ENCODE measurements at regions not wholly inside any gene's neighbourhood (a gene's known extent, or its start where the extent isn't known, plus 50 kb on each side); places are given as distances from the start of the nearest gene placed in this dataset.
"Not testable (repeated sequence)": the region's sequence is repeated elsewhere in the genome, so short reads cannot be mapped to it uniquely, and the experiment has no call there.

- DNase-seq, result no peak
- Mint-ChIP-seq H3K27ac (no peak overlapping the region), H3K4me3 (no peak overlapping the region), H3K4me1 (ENCODE audit: low read depth) (peaks cover 13% of the 10 kb centered on the region), H3K36me3 (ENCODE audit: low read depth) (no peaks in the 10 kb centered on the region), H3K27me3 (ENCODE audit: insufficient read depth) (peaks cover 6% of the 10 kb centered on the region), H3K9me3 (peaks cover 4% of the 10 kb centered on the region; the same call in 1 of the 2 replicates)
- no peak for TF ChIP-seq CTCF (IDR thresholded peaks at IDR 0.05)
These were observed 94.8 kb upstream of the SMARCA2 start for GRCh38 chr9:1920386-1920785.

GRCh38 chr9:1922026-1922425 is 93.1 kb upstream of the SMARCA2 start:
- no peak for DNase-seq
- Mint-ChIP-seq H3K4me1 (ENCODE audit: low read depth) (peaks cover 3% of the 10 kb centered on the region), H3K4me3 (no peak overlapping the region), H3K9me3 (peaks cover 4% of the 10 kb centered on the region; the same call in 1 of the 2 replicates), H3K36me3 (ENCODE audit: low read depth) (no peaks in the 10 kb centered on the region), H3K27me3 (ENCODE audit: insufficient read depth) (peaks cover 3% of the 10 kb centered on the region; the same call in 1 of the 2 replicates), H3K27ac (no peak overlapping the region)
- TF ChIP-seq CTCF (IDR thresholded peaks at IDR 0.05), result no peak

- H3K4me3 Mint-ChIP-seq, result no peak overlapping the region
- DNase-seq, result no peak
- no peak overlapping the region for H3K27ac Mint-ChIP-seq
- TF ChIP-seq CTCF (IDR thresholded peaks at IDR 0.05), result no peak
- H3K36me3 Mint-ChIP-seq (ENCODE audit: low read depth), result no peaks in the 10 kb centered on the region
- no peaks in the 10 kb centered on the region for H3K4me1 Mint-ChIP-seq (ENCODE audit: low read depth)
- peaks cover 9% of the 10 kb centered on the region for H3K27me3 Mint-ChIP-seq (ENCODE audit: insufficient read depth)
- no peaks in the 10 kb centered on the region for H3K9me3 Mint-ChIP-seq
These were observed 87.6 kb upstream of the SMARCA2 start for GRCh38 chr9:1927546-1927945.

- Mint-ChIP-seq H3K4me3 (no peak overlapping the region), H3K9me3 (no peaks in the 10 kb centered on the region), H3K27me3 (ENCODE audit: insufficient read depth) (peaks cover 8% of the 10 kb centered on the region), H3K27ac (no peak overlapping the region), H3K4me1 (ENCODE audit: low read depth) (no peaks in the 10 kb centered on the region), H3K36me3 (ENCODE audit: low read depth) (no peaks in the 10 kb centered on the region)
- no peak for DNase-seq
- no peak for TF ChIP-seq CTCF (IDR thresholded peaks at IDR 0.05)
These were observed 86.0 kb upstream of the SMARCA2 start for GRCh38 chr9:1929134-1929533.

- Mint-ChIP-seq H3K4me1 (ENCODE audit: low read depth) (no peaks in the 10 kb centered on the region), H3K9me3 (no peaks in the 10 kb centered on the region), H3K36me3 (ENCODE audit: low read depth) (no peaks in the 10 kb centered on the region), H3K27me3 (ENCODE audit: insufficient read depth) (peaks cover 8% of the 10 kb centered on the region), H3K4me3 (no peak overlapping the region), H3K27ac (no peak overlapping the region)
- DNase-seq, result no peak
- no peak for TF ChIP-seq CTCF (IDR thresholded peaks at IDR 0.05)
These were observed 85.4 kb upstream of the SMARCA2 start for GRCh38 chr9:1929722-1930244.

GRCh38 chr9:1930245-1930736 is 84.9 kb upstream of the SMARCA2 start:
- H3K4me3 Mint-ChIP-seq; H3K9me3 Mint-ChIP-seq; H3K27ac Mint-ChIP-seq; DNase-seq; H3K36me3 Mint-ChIP-seq (ENCODE audit: low read depth); H3K27me3 Mint-ChIP-seq (ENCODE audit: insufficient read depth); H3K4me1 Mint-ChIP-seq (ENCODE audit: low read depth): not testable (repeated sequence)
